Testis (tissue), 2 donors: ENCODE measurements at regions not wholly inside any gene's neighbourhood (a gene's known extent, or its start where the extent isn't known, plus 50 kb on each side); places are given as distances from the start of the nearest gene placed in this dataset.

Experiments
- POLR2A ChIP-seq: fragments of 450-650 bp; IDR thresholded peaks from one replicate; pipeline ENCODE4 v1.6.1; 2017; ENCODE audit warnings: antibody characterized with exemption, mild to moderate bottlenecking, moderate library complexity
- TF ChIP-seq, protein P1 (sequence below), 3 experiments: fragments of 450-650 bp in 2 of 3; fragments of 200-600 bp in 1 of 3; sonication (generic) in 1 of 3; IDR thresholded peaks; one replicate each; pipeline ENCODE4 v1.5.1; 2016 to 2019; ENCODE audit warnings: antibody characterized with exemption in 3 of 3, mild to moderate bottlenecking in 2 of 3, moderate library complexity in 1 of 3

DNA sequence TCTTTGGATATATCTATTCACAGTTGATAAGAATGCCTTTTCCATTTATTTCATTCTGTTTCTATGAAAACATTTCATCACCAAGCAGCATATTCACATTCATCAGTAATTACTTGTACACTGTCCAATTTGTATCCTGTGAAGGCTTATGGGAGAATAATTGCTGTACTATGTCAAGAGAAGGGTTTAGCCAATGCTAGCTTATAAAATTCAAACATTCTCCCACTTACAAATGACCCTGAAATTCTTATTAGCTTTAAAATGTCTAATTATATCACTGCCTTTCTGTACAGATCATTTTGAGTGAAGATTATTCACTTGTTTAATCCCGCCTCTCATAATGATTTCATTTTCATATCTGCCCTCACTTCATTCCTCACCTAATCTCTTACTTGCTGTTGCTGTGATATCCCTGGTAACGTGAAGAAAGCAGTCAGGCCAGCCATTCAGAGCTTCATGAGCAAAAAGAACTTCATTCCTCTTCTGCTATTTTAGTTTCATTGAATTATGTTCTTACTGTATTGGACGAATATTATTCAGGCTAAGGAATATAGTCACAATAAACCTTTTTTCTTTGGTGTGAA, 778.7 kb downstream of the OLFM4 start:
- TF ChIP-seq, protein P1, sequence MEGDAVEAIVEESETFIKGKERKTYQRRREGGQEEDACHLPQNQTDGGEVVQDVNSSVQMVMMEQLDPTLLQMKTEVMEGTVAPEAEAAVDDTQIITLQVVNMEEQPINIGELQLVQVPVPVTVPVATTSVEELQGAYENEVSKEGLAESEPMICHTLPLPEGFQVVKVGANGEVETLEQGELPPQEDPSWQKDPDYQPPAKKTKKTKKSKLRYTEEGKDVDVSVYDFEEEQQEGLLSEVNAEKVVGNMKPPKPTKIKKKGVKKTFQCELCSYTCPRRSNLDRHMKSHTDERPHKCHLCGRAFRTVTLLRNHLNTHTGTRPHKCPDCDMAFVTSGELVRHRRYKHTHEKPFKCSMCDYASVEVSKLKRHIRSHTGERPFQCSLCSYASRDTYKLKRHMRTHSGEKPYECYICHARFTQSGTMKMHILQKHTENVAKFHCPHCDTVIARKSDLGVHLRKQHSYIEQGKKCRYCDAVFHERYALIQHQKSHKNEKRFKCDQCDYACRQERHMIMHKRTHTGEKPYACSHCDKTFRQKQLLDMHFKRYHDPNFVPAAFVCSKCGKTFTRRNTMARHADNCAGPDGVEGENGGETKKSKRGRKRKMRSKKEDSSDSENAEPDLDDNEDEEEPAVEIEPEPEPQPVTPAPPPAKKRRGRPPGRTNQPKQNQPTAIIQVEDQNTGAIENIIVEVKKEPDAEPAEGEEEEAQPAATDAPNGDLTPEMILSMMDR (IDR thresholded peaks at IDR 0.05): no peak
- TF ChIP-seq POLR2A: no peak
